Activated naive CD8-positive, alpha-beta T cell treated with anti-CD3 and anti-CD28 coated beads, Interleukin-2, amount 50 U/mL, for 16 hours (primary cell): ENCODE measurements at regions not wholly inside any gene's neighbourhood (a gene's known extent, or its start where the extent isn't known, plus 50 kb on each side); places are given as distances from the start of the nearest gene placed in this dataset.
"Not testable (repeated sequence)": the region's sequence is repeated elsewhere in the genome, so short reads cannot be mapped to it uniquely, and the experiment has no call there.

ENCODE experiments used
- DNase-seq: peaks from one replicate; pipeline ENCODE4 v3.0.0-alpha.2; 2020; ENCODE audit warnings: low read depth, low spot score

GRCh38 chr12:111154147-111154834, 214.6 kb downstream of the PHETA1 start:
- no peak for DNase-seq

- DNase-seq: no peak
These were observed 216.3 kb downstream of the PHETA1 start for GRCh38 chr12:111152561-111152960.

- DNase-seq: no peak
These were observed 217.7 kb downstream of the PHETA1 start for GRCh38 chr12:111150921-111151840.

- no peak for DNase-seq
These were observed 218.5 kb downstream of the PHETA1 start for GRCh38 chr12:111150360-111150759.

GRCh38 chr12:111149299-111149698, 219.6 kb downstream of the PHETA1 start:
- no peak for DNase-seq

GRCh38 chr12:111148005-111148404, 220.9 kb downstream of the PHETA1 start:
- DNase-seq: no peak

GRCh38 chr12:111143271-111143670, 222.9 kb upstream of the MYL2 start:
- DNase-seq: no peak

- no peak for DNase-seq
These were observed 220.8 kb upstream of the MYL2 start for GRCh38 chr12:111141205-111141604.

- DNase-seq: no peak
These were observed 217.6 kb upstream of the MYL2 start for GRCh38 chr12:111138016-111138415.

GRCh38 chr12:111135293-111135832, 215.0 kb upstream of the MYL2 start:
- DNase-seq: no peak

GRCh38 chr12:111130336-111130735, 210.0 kb upstream of the MYL2 start:
- no peak for DNase-seq

GRCh38 chr12:111129149-111129767, 208.9 kb upstream of the MYL2 start:
- no peak for DNase-seq

- DNase-seq: no peak
These were observed 206.0 kb upstream of the MYL2 start for GRCh38 chr12:111126331-111126730.

- no peak for DNase-seq
These were observed 203.8 kb upstream of the MYL2 start for GRCh38 chr12:111124183-111124582.

- no peak for DNase-seq
These were observed 203.0 kb upstream of the MYL2 start for GRCh38 chr12:111123390-111123789.

GRCh38 chr12:111122458-111122878, 202.1 kb upstream of the MYL2 start:
- DNase-seq: no peak

GRCh38 chr12:111121840-111122239, 201.5 kb upstream of the MYL2 start:
- DNase-seq: no peak

- DNase-seq: no peak
These were observed 200.2 kb upstream of the MYL2 start for GRCh38 chr12:111120578-111120977.

GRCh38 chr12:111117017-111117416, 196.6 kb upstream of the MYL2 start:
- DNase-seq: no peak

GRCh38 chr12:111113313-111113712, 192.9 kb upstream of the MYL2 start:
- not testable (repeated sequence) for DNase-seq

GRCh38 chr12:111112311-111113098, 192.1 kb upstream of the MYL2 start:
- DNase-seq: no peak
